ENCODE measurements at regions not wholly inside any gene's neighbourhood (a gene's known extent, or its start where the extent isn't known, plus 50 kb on each side); places are given as distances from the start of the nearest gene placed in this dataset.

GRCh38 chrX:118255921-118256320, 90.0 kb upstream of the WDR44 start:
- TF ChIP-seq, protein P1, sequence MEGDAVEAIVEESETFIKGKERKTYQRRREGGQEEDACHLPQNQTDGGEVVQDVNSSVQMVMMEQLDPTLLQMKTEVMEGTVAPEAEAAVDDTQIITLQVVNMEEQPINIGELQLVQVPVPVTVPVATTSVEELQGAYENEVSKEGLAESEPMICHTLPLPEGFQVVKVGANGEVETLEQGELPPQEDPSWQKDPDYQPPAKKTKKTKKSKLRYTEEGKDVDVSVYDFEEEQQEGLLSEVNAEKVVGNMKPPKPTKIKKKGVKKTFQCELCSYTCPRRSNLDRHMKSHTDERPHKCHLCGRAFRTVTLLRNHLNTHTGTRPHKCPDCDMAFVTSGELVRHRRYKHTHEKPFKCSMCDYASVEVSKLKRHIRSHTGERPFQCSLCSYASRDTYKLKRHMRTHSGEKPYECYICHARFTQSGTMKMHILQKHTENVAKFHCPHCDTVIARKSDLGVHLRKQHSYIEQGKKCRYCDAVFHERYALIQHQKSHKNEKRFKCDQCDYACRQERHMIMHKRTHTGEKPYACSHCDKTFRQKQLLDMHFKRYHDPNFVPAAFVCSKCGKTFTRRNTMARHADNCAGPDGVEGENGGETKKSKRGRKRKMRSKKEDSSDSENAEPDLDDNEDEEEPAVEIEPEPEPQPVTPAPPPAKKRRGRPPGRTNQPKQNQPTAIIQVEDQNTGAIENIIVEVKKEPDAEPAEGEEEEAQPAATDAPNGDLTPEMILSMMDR (IDR thresholded peaks at IDR 0.05) = no peak
- no peak for TF ChIP-seq POLR2A (IDR thresholded peaks at IDR 0.05)
- no peak for TF ChIP-seq POLR2AphosphoS5 (IDR thresholded peaks at IDR 0.05)
- no peak for TF ChIP-seq EP300 (IDR thresholded peaks at IDR 0.05)
